Neural cell (in vitro differentiated cells): ENCODE measurements at regions not wholly inside any gene's neighbourhood (a gene's known extent, or its start where the extent isn't known, plus 50 kb on each side); places are given as distances from the start of the nearest gene placed in this dataset.

Experiments used
- H2AFZ ChIP-seq: fragments of 200-600, 300-800 bp; sonication (generic), shearing (Covaris generic); 2 replicates; pipeline ENCODE4 v1.6.0; 2014; ENCODE audit warnings: low read depth, mild to moderate bottlenecking, antibody characterized with exemption, low read length, moderate library complexity
- H3F3A ChIP-seq: fragments of 200-600 bp; shearing (Covaris generic); 2 replicates; pipeline ENCODE4 v1.6.1; 2016; ENCODE audit warnings: mild to moderate bottlenecking, moderate library complexity, mixed read lengths, antibody characterized with exemption, low read length; ENCODE audit not compliant: insufficient read depth, poor library complexity, severe bottlenecking
- H3K27ac ChIP-seq: fragments of 200-600, 300-800 bp; sonication (generic), shearing (Covaris generic); 2 replicates; pipeline ENCODE4 v1.5.1; 2014; ENCODE audit warnings: mild to moderate bottlenecking, low read length, moderate library complexity
- H3K27me3 ChIP-seq: fragments of 300-800, 200-600 bp; sonication (generic), shearing (Covaris generic); 2 replicates; pipeline ENCODE4 v1.6.0; 2014; ENCODE audit warnings: mild to moderate bottlenecking, low read depth, low read length, moderate library complexity; ENCODE audit not compliant: insufficient read depth
- H3K36me3 ChIP-seq: fragments of 300-800, 200-600 bp; sonication (generic), shearing (Covaris generic); 2 replicates; pipeline ENCODE4 v1.5.1; 2014; ENCODE audit warnings: mild to moderate bottlenecking, antibody characterized with exemption, low read length, moderate library complexity; ENCODE audit not compliant: insufficient read depth
- H3K4me2 ChIP-seq: fragments of 300-800, 200-600 bp; sonication (generic), shearing (Covaris generic); 2 replicates; pipeline ENCODE4 v1.6.0; 2014; ENCODE audit warnings: mild to moderate bottlenecking, low read length
- H3K4me3 ChIP-seq: fragments of 300-800, 200-600 bp; sonication (generic), shearing (Covaris generic); 2 replicates; pipeline ENCODE4 v1.5.1; 2014; ENCODE audit warnings: mild to moderate bottlenecking, low read length, moderate library complexity
- H3K79me2 ChIP-seq: fragments of 200-600 bp; shearing (Covaris generic); replicated peaks from 2 replicates; pipeline ENCODE4 v1.6.0; 2014; ENCODE audit warnings: mild to moderate bottlenecking, low read length, moderate library complexity; ENCODE audit not compliant: insufficient read depth
- H3K9ac ChIP-seq: fragments of 300-800, 200-600 bp; sonication (generic), shearing (Covaris generic); 2 replicates; pipeline ENCODE4 v1.6.1; 2016; ENCODE audit warnings: mild to moderate bottlenecking, low read length, mixed read lengths
- H3K9me2 ChIP-seq: fragments of 200-600 bp; shearing (Covaris generic); 2 replicates; pipeline ENCODE4 v1.6.1; 2016; ENCODE audit warnings: mild to moderate bottlenecking, low read length, mixed read lengths; ENCODE audit not compliant: insufficient read depth
- H3K9me3 ChIP-seq: fragments of 200-600, 300-800 bp; sonication (generic), shearing (Covaris generic); 2 replicates; pipeline ENCODE4 v1.6.1; 2016; ENCODE audit warnings: mild to moderate bottlenecking, mixed run types, low read length, moderate library complexity, mixed read lengths
- H4K20me1 ChIP-seq: fragments of 200-600 bp; shearing (Covaris generic); 2 replicates; pipeline ENCODE4 v1.6.1; 2016; ENCODE audit warnings: mild to moderate bottlenecking, mixed run types; ENCODE audit not compliant: insufficient read depth
- CTCF ChIP-seq: fragments of 450-650 bp; IDR thresholded peaks from 2 replicates; pipeline ENCODE4 v1.5.1; 2014; ENCODE audit warnings: antibody characterized with exemption, mild to moderate bottlenecking, moderate library complexity; ENCODE audit not compliant: poor library complexity, severe bottlenecking
- EP300 ChIP-seq: fragments of 450-650 bp; conservative IDR thresholded peaks from 2 replicates; pipeline ENCODE4 v1.6.1; 2014; ENCODE audit warnings: antibody characterized with exemption, mild to moderate bottlenecking, moderate library complexity; ENCODE audit not compliant: poor library complexity, severe bottlenecking
- EZH2 ChIP-seq: fragments of 200-600, 300-800 bp; shearing (Covaris generic), sonication (generic); IDR thresholded peaks from 2 replicates; pipeline ENCODE4 v1.6.1; 2014; ENCODE audit warnings: antibody characterized with exemption, low read length, borderline replicate concordance, mild to moderate bottlenecking; ENCODE audit not compliant: insufficient read depth, poor library complexity, severe bottlenecking
- MXI1 ChIP-seq: fragments of 450-650 bp; conservative IDR thresholded peaks from 2 replicates; pipeline ENCODE4 v1.6.1; 2014; ENCODE audit warnings: antibody characterized with exemption, mild to moderate bottlenecking; ENCODE audit not compliant: poor library complexity, severe bottlenecking
- POLR2AphosphoS5 ChIP-seq: IDR thresholded peaks from 2 replicates; pipeline ENCODE4 v1.6.1; 2012
- RAD21 ChIP-seq: fragments of 450-650 bp; conservative IDR thresholded peaks from 2 replicates; pipeline ENCODE4 v1.6.1; 2014; ENCODE audit warnings: antibody characterized with exemption, mild to moderate bottlenecking, moderate library complexity
- REST ChIP-seq: IDR thresholded peaks from 2 replicates; pipeline ENCODE4 v1.6.1; 2012; ENCODE audit warnings: borderline replicate concordance
- SMC3 ChIP-seq: fragments of 450-650 bp; conservative IDR thresholded peaks from 2 replicates; pipeline ENCODE4 v1.6.1; 2014; ENCODE audit warnings: antibody characterized with exemption, mild to moderate bottlenecking, moderate library complexity; ENCODE audit not compliant: poor library complexity
- TAF1 ChIP-seq: IDR thresholded peaks from 2 replicates; pipeline ENCODE4 v1.6.1; 2012; ENCODE audit warnings: low read depth

- no peaks in the 10 kb centered on the region for H3K27me3 ChIP-seq
- no peak overlapping the region for H3K27ac ChIP-seq
- H3K4me3 ChIP-seq, result no peak overlapping the region
- no peak overlapping the region for H2AFZ ChIP-seq
- no peak overlapping the region for H3K9ac ChIP-seq
- no peaks in the 10 kb centered on the region for H3K9me2 ChIP-seq
- H3K9me3 ChIP-seq, result no peaks in the 10 kb centered on the region
- no peaks in the 10 kb centered on the region for H3K79me2 ChIP-seq
- no peak for TF ChIP-seq EZH2
- no peak for TF ChIP-seq MXI1
- TF ChIP-seq POLR2AphosphoS5, result no peak
- TF ChIP-seq RAD21, result no peak
- no peak for TF ChIP-seq CTCF
- no peak for TF ChIP-seq REST
- TF ChIP-seq EP300, result no peak
- no peak for TF ChIP-seq TAF1
- TF ChIP-seq SMC3, result no peak
- H3K4me2 ChIP-seq, result no peak overlapping the region
- H3F3A ChIP-seq, result no peaks in the 10 kb centered on the region
- no peaks in the 10 kb centered on the region for H3K36me3 ChIP-seq
- no peaks in the 10 kb centered on the region for H4K20me1 ChIP-seq
Observed at GRCh38 chr6:2512802-2513201, 237.9 kb downstream of the MYLK4 start.

GRCh38 chr6:2510316-2510715, 240.4 kb downstream of the MYLK4 start:
- no peak overlapping the region for H3K27ac ChIP-seq
- H2AFZ ChIP-seq, result no peak overlapping the region
- no peaks in the 10 kb centered on the region for H3K9me3 ChIP-seq
- H3F3A ChIP-seq, result no peaks in the 10 kb centered on the region
- no peaks in the 10 kb centered on the region for H3K36me3 ChIP-seq
- no peaks in the 10 kb centered on the region for H3K27me3 ChIP-seq
- TF ChIP-seq EZH2, result no peak
- no peak for TF ChIP-seq TAF1
- no peak for TF ChIP-seq REST
- TF ChIP-seq EP300, result no peak
- no peak for TF ChIP-seq SMC3
- TF ChIP-seq MXI1, result no peak
- no peak for TF ChIP-seq CTCF
- no peak for TF ChIP-seq POLR2AphosphoS5
- TF ChIP-seq RAD21, result no peak
- H3K79me2 ChIP-seq, result no peaks in the 10 kb centered on the region
- no peaks in the 10 kb centered on the region for H4K20me1 ChIP-seq
- no peak overlapping the region for H3K4me2 ChIP-seq
- H3K9me2 ChIP-seq, result no peaks in the 10 kb centered on the region
- H3K9ac ChIP-seq, result no peak overlapping the region
- H3K4me3 ChIP-seq, result no peak overlapping the region
